PFSK-1 (cell line): ENCODE measurements at regions not wholly inside any gene's neighbourhood (a gene's known extent, or its start where the extent isn't known, plus 50 kb on each side); places are given as distances from the start of the nearest gene placed in this dataset.

ENCODE experiments used
- POLR2AphosphoS5 ChIP-seq: IDR thresholded peaks from 2 replicates; pipeline ENCODE4 v1.6.1; 2012; ENCODE audit warnings: low read depth, mild to moderate bottlenecking, control low read depth, low read length, moderate library complexity
- REST ChIP-seq, 2 experiments: IDR thresholded peaks; 2 replicates each; pipeline versions ENCODE4 v1.6.1 to v1.8.0; 2011 to 2012; ENCODE audit warnings: low read depth in 2 of 2, low read length in 2 of 2, control low read depth in 1 of 2, inconsistent platforms in 1 of 2, mild to moderate bottlenecking in 1 of 2, moderate library complexity in 1 of 2; ENCODE audit not compliant: insufficient read depth in 1 of 2
- SIN3A ChIP-seq: IDR thresholded peaks from 2 replicates; pipeline ENCODE4 v1.6.1; 2012; ENCODE audit warnings: mild to moderate bottlenecking, low read length, moderate library complexity, borderline replicate concordance; ENCODE audit not compliant: insufficient read depth

DNA sequence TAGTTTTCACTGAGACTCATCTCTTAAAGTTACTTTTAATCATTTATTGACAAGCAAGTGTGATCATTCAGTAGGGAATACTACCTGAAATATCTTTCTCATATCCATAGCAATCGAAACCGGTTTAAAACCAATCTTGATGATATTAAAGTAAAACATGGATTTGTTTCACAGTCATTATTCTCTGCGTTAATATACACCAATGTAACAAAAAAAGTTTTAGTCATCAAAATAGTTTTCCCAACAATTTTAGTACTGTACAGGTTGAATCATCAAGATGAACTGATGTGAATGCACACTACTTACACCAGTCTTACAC is 137.0 kb upstream of the KRAS start:
- no peak for TF ChIP-seq SIN3A
- no peak for TF ChIP-seq POLR2AphosphoS5
- no peak for TF ChIP-seq REST (IDR thresholded peaks at IDR 0.05; ENCODE audit: insufficient read depth in 1 of 2, low read depth in 2 of 2, low read length in 2 of 2)
